Endodermal cell (in vitro differentiated cells): ENCODE measurements at regions not wholly inside any gene's neighbourhood (a gene's known extent, or its start where the extent isn't known, plus 50 kb on each side); places are given as distances from the start of the nearest gene placed in this dataset.

Experiments
- DNase-seq: peaks from one replicate; pipeline ENCODE4 v3.0.0-alpha.2; 2017
- H3K27ac ChIP-seq: 2 replicates; pipeline ENCODE4 v1.5.1; 2013; ENCODE audit warnings: mild to moderate bottlenecking, low read depth, low read length, moderate library complexity
- H3K27me3 ChIP-seq: 2 replicates; pipeline ENCODE4 v1.6.1; 2013; ENCODE audit warnings: mild to moderate bottlenecking, low read length, moderate library complexity; ENCODE audit not compliant: insufficient read depth, control insufficient read depth, poor library complexity, severe bottlenecking
- H3K36me3 ChIP-seq: 2 replicates; pipeline ENCODE4 v1.7.0; 2013; ENCODE audit warnings: mild to moderate bottlenecking, low read length, moderate library complexity; ENCODE audit not compliant: control insufficient read depth, insufficient read depth
- H3K4me1 ChIP-seq: one replicate; pipeline ENCODE4 v1.7.0; 2013; ENCODE audit warnings: low read length; ENCODE audit not compliant: control insufficient read depth, insufficient read depth
- H3K4me3 ChIP-seq: 2 replicates; pipeline ENCODE4 v1.5.1; 2013; ENCODE audit warnings: mild to moderate bottlenecking, low read length, moderate library complexity
- H3K9ac ChIP-seq: 2 replicates; pipeline ENCODE4 v1.6.1; 2013; ENCODE audit warnings: mild to moderate bottlenecking, low read length, moderate library complexity; ENCODE audit not compliant: poor library complexity, severe bottlenecking; ENCODE audit errors: extremely low read depth
- H3K9me3 ChIP-seq: 2 replicates; pipeline ENCODE4 v1.6.1; 2013; ENCODE audit warnings: mild to moderate bottlenecking, low read length, moderate library complexity; ENCODE audit not compliant: control insufficient read depth
- H3K27ac Mint-ChIP-seq: 2 replicates; pipeline ENCODE4 v1.8.0; 2020; ENCODE audit warnings: mixed read lengths
- H3K27me3 Mint-ChIP-seq: 2 replicates; pipeline ENCODE4 v1.8.0; 2021; ENCODE audit warnings: mild to moderate bottlenecking, mixed read lengths; ENCODE audit not compliant: insufficient read depth
- H3K36me3 Mint-ChIP-seq: 2 replicates; pipeline ENCODE4 v1.8.0; 2020; ENCODE audit warnings: low read depth, mixed read lengths
- H3K4me1 Mint-ChIP-seq: 2 replicates; pipeline ENCODE4 v1.8.0; 2020; ENCODE audit warnings: mixed read lengths
- H3K4me3 Mint-ChIP-seq: 2 replicates; pipeline ENCODE4 v1.8.0; 2020; ENCODE audit warnings: mild to moderate bottlenecking, moderate library complexity, mixed read lengths
- H3K9me3 Mint-ChIP-seq: 2 replicates; pipeline ENCODE4 v1.8.0; 2020; ENCODE audit warnings: mild to moderate bottlenecking, mixed read lengths
- CTCF ChIP-seq: fragments of 200-600 bp; sonication (generic); conservative IDR thresholded peaks from 2 replicates; pipeline ENCODE4 v1.5.0; 2021; ENCODE audit warnings: antibody characterized with exemption, mild to moderate bottlenecking
- WGBS, 2 experiments: methylation state at CpG; one replicate each; pipeline versions ENCODE4 v1.1.5 to v1.1.7; 2013; ENCODE audit warnings: missing lambda C conversion rate in 2 of 2, mixed read lengths in 1 of 2; ENCODE audit not compliant: insufficient coverage in 1 of 2, insufficient read length in 1 of 2; 5-methylcytosine and 5-hydroxymethylcytosine counted together

- Histone ChIP-seq H3K9ac (no peak overlapping the region), H3K9me3 (no peaks in the 10 kb centered on the region), H3K27ac (no peak overlapping the region), H3K4me3 (no peak overlapping the region), H3K4me1 (no peaks in the 10 kb centered on the region), H3K36me3 (no peaks in the 10 kb centered on the region), H3K27me3 (no peaks in the 10 kb centered on the region)
- no peak overlapping the region for H3K4me3 Mint-ChIP-seq
- H3K9me3 Mint-ChIP-seq: no peaks in the 10 kb centered on the region
- WGBS, 2 experiments: 71 to 89% methylated on average over 3 to 5 of the region's 5 CpGs
- no peak overlapping the region for H3K27ac Mint-ChIP-seq
- TF ChIP-seq CTCF: no peak
- peak; percentile 68 for DNase-seq
- H3K27me3 Mint-ChIP-seq: peaks cover 21% of the 10 kb centered on the region
- H3K4me1 Mint-ChIP-seq: no peaks in the 10 kb centered on the region
- no peaks in the 10 kb centered on the region for H3K36me3 Mint-ChIP-seq
These were observed 178.6 kb downstream of the RRAGC start for GRCh38 chr1:38680801-38681510.

GRCh38 chr1:38677756-38678155 lies 181.8 kb downstream of the RRAGC start:
- Histone ChIP-seq H3K4me1 (no peaks in the 10 kb centered on the region), H3K27ac (no peak overlapping the region), H3K36me3 (no peaks in the 10 kb centered on the region), H3K27me3 (no peaks in the 10 kb centered on the region), H3K9ac (no peak overlapping the region), H3K4me3 (no peak overlapping the region), H3K9me3 (no peaks in the 10 kb centered on the region)
- H3K27ac Mint-ChIP-seq: no peak overlapping the region
- H3K36me3 Mint-ChIP-seq: no peaks in the 10 kb centered on the region
- peaks cover 20% of the 10 kb centered on the region for H3K27me3 Mint-ChIP-seq
- H3K4me1 Mint-ChIP-seq: no peaks in the 10 kb centered on the region
- H3K9me3 Mint-ChIP-seq: no peaks in the 10 kb centered on the region
- no peak overlapping the region for H3K4me3 Mint-ChIP-seq
- DNase-seq: no peak
- TF ChIP-seq CTCF: no peak
- 81 to 83% methylated on average over 2 of the region's 2 CpGs for WGBS, 2 experiments

GRCh38 chr1:38677311-38677710 lies 182.3 kb downstream of the RRAGC start:
- Histone ChIP-seq H3K27me3 (peaks cover 2% of the 10 kb centered on the region), H3K4me3 (no peak overlapping the region), H3K9me3 (no peaks in the 10 kb centered on the region), H3K4me1 (no peaks in the 10 kb centered on the region), H3K9ac (no peak overlapping the region), H3K27ac (no peak overlapping the region), H3K36me3 (no peaks in the 10 kb centered on the region)
- peaks cover 23% of the 10 kb centered on the region for H3K27me3 Mint-ChIP-seq
- H3K4me1 Mint-ChIP-seq: no peaks in the 10 kb centered on the region
- TF ChIP-seq CTCF: no peak
- WGBS, 2 experiments: 87 to 91% methylated on average over 4 to 6 of the region's 6 CpGs
- H3K27ac Mint-ChIP-seq: no peak overlapping the region
- no peaks in the 10 kb centered on the region for H3K36me3 Mint-ChIP-seq
- H3K4me3 Mint-ChIP-seq: no peak overlapping the region
- H3K9me3 Mint-ChIP-seq: no peaks in the 10 kb centered on the region
- no peak for DNase-seq
